SK-N-SH treated with all-trans-retinoic acid at 6 μM for 48 hours (cell line): ENCODE measurements at regions not wholly inside any gene's neighbourhood (a gene's known extent, or its start where the extent isn't known, plus 50 kb on each side); places are given as distances from the start of the nearest gene placed in this dataset.

Source experiments
- ARNTL ChIP-seq: fragments of 450-650 bp; formaldehyde crosslinking; IDR thresholded peaks from 2 replicates; pipeline ENCODE4 v1.5.0; 2020; ENCODE audit warnings: low read depth, mild to moderate bottlenecking, moderate library complexity, borderline replicate concordance
- ESRRG ChIP-seq: fragments of 250-450 bp; sonication (Bioruptor Pico); IDR thresholded peaks from 2 replicates; pipeline ENCODE4 v1.6.1; 2021; ENCODE audit warnings: mild to moderate bottlenecking
- GLIS3 ChIP-seq: fragments of 250-450 bp; sonication (Bioruptor Pico); IDR thresholded peaks from 2 replicates; pipeline ENCODE4 v1.5.0; 2020; ENCODE audit warnings: mild to moderate bottlenecking, moderate library complexity
- TCF4 ChIP-seq: fragments of 250-450 bp; sonication (Bioruptor Pico); IDR thresholded peaks from 2 replicates; pipeline ENCODE4 v1.8.0; 2021; ENCODE audit warnings: mild to moderate bottlenecking, moderate library complexity, borderline replicate concordance
- TOX ChIP-seq: fragments of 250-450 bp; sonication (Bioruptor Pico); IDR thresholded peaks from 2 replicates; pipeline ENCODE4 v1.8.0; 2021; ENCODE audit warnings: mild to moderate bottlenecking, moderate library complexity, borderline replicate concordance
- ZC3H10 ChIP-seq: fragments of 250-450 bp; sonication (Bioruptor Pico); IDR thresholded peaks from 2 replicates; pipeline ENCODE4 v1.5.1; 2021; ENCODE audit warnings: mild to moderate bottlenecking, moderate library complexity
- ZFP30 ChIP-seq: fragments of 450-650 bp; formaldehyde crosslinking; IDR thresholded peaks from 2 replicates; pipeline ENCODE4 v1.5.0; 2022; ENCODE audit warnings: mild to moderate bottlenecking, moderate library complexity
- TF ChIP-seq, protein P1 (sequence below): fragments of 250-450 bp; sonication (Bioruptor Pico); IDR thresholded peaks from 2 replicates; pipeline ENCODE4 v1.8.0; 2021; ENCODE audit warnings: low read depth, mild to moderate bottlenecking, moderate library complexity, borderline replicate concordance
- TF ChIP-seq, protein P2 (sequence below): fragments of 250-450 bp; sonication (Bioruptor Pico); IDR thresholded peaks from 2 replicates; pipeline ENCODE4 v1.5.1; 2021; ENCODE audit warnings: mild to moderate bottlenecking, moderate library complexity
- TF ChIP-seq, protein P3 (sequence below): fragments of 250-450 bp; sonication (Bioruptor Pico); IDR thresholded peaks from 2 replicates; pipeline ENCODE4 v1.5.1; 2020; ENCODE audit warnings: low read depth, mild to moderate bottlenecking, moderate library complexity
- TF ChIP-seq, protein P4 (sequence below): fragments of 250-450 bp; sonication (Bioruptor Pico); IDR thresholded peaks from 2 replicates; pipeline ENCODE4 v1.8.0; 2020; ENCODE audit warnings: mild to moderate bottlenecking, moderate library complexity, borderline replicate concordance

DNA sequence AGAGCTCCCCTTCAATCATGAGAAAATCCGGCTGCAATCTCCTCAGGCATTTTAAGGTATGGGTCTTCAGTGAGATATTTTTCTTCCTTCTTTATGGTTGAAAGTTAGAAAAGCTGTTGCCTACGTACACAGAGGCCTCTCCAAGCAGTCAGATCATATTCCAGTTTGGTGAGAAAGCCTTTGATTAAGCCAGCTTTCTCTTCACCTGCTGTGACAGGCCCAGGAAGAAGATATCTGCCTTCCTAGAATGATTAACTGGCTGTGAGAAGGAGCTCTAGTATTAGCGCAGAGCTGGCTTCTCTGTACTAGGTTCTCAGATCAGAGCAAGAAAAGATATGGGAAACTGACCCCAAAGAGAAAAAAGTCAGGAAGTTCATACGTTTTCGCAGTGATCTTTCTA lies 585.0 kb upstream of the CHAC2 start:
- TF ChIP-seq, protein P1, sequence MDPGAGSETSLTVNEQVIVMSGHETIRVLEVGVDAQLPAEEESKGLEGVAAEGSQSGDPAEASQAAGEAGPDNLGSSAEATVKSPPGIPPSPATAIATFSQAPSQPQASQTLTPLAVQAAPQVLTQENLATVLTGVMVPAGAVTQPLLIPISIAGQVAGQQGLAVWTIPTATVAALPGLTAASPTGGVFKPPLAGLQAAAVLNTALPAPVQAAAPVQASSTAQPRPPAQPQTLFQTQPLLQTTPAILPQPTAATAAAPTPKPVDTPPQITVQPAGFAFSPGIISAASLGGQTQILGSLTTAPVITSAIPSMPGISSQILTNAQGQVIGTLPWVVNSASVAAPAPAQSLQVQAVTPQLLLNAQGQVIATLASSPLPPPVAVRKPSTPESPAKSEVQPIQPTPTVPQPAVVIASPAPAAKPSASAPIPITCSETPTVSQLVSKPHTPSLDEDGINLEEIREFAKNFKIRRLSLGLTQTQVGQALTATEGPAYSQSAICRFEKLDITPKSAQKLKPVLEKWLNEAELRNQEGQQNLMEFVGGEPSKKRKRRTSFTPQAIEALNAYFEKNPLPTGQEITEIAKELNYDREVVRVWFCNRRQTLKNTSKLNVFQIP (CRISPR knock-in tag) = no peak
- TF ChIP-seq, protein P2, sequence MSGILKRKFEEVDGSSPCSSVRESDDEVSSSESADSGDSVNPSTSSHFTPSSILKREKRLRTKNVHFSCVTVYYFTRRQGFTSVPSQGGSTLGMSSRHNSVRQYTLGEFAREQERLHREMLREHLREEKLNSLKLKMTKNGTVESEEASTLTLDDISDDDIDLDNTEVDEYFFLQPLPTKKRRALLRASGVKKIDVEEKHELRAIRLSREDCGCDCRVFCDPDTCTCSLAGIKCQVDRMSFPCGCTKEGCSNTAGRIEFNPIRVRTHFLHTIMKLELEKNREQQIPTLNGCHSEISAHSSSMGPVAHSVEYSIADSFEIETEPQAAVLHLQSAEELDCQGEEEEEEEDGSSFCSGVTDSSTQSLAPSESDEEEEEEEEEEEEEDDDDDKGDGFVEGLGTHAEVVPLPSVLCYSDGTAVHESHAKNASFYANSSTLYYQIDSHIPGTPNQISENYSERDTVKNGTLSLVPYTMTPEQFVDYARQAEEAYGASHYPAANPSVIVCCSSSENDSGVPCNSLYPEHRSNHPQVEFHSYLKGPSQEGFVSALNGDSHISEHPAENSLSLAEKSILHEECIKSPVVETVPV (CRISPR knock-in tag) = no peak
- TF ChIP-seq GLIS3 (CRISPR knock-in tag) (no peak), ARNTL (CRISPR knock-in tag) (no peak), ZFP30 (CRISPR knock-in tag) (no peak), TCF4 (CRISPR knock-in tag) (no peak), TOX (CRISPR knock-in tag) (no peak), ESRRG (CRISPR knock-in tag) (no peak), ZC3H10 (no peak)
- TF ChIP-seq, protein P3, sequence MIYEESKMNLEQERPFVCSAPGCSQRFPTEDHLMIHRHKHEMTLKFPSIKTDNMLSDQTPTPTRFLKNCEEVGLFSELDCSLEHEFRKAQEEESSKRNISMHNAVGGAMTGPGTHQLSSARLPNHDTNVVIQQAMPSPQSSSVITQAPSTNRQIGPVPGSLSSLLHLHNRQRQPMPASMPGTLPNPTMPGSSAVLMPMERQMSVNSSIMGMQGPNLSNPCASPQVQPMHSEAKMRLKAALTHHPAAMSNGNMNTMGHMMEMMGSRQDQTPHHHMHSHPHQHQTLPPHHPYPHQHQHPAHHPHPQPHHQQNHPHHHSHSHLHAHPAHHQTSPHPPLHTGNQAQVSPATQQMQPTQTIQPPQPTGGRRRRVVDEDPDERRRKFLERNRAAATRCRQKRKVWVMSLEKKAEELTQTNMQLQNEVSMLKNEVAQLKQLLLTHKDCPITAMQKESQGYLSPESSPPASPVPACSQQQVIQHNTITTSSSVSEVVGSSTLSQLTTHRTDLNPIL (CRISPR knock-in tag) = no peak
- TF ChIP-seq, protein P4, sequence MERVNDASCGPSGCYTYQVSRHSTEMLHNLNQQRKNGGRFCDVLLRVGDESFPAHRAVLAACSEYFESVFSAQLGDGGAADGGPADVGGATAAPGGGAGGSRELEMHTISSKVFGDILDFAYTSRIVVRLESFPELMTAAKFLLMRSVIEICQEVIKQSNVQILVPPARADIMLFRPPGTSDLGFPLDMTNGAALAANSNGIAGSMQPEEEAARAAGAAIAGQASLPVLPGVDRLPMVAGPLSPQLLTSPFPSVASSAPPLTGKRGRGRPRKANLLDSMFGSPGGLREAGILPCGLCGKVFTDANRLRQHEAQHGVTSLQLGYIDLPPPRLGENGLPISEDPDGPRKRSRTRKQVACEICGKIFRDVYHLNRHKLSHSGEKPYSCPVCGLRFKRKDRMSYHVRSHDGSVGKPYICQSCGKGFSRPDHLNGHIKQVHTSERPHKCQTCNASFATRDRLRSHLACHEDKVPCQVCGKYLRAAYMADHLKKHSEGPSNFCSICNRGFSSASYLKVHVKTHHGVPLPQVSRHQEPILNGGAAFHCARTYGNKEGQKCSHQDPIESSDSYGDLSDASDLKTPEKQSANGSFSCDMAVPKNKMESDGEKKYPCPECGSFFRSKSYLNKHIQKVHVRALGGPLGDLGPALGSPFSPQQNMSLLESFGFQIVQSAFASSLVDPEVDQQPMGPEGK = no peak
